ENCODE measurements at regions not wholly inside any gene's neighbourhood (a gene's known extent, or its start where the extent isn't known, plus 50 kb on each side); places are given as distances from the start of the nearest gene placed in this dataset.

GRCh38 chr18:75790111-75790510, 362.6 kb upstream of the SMIM21 start:
- TF ChIP-seq, protein P1, sequence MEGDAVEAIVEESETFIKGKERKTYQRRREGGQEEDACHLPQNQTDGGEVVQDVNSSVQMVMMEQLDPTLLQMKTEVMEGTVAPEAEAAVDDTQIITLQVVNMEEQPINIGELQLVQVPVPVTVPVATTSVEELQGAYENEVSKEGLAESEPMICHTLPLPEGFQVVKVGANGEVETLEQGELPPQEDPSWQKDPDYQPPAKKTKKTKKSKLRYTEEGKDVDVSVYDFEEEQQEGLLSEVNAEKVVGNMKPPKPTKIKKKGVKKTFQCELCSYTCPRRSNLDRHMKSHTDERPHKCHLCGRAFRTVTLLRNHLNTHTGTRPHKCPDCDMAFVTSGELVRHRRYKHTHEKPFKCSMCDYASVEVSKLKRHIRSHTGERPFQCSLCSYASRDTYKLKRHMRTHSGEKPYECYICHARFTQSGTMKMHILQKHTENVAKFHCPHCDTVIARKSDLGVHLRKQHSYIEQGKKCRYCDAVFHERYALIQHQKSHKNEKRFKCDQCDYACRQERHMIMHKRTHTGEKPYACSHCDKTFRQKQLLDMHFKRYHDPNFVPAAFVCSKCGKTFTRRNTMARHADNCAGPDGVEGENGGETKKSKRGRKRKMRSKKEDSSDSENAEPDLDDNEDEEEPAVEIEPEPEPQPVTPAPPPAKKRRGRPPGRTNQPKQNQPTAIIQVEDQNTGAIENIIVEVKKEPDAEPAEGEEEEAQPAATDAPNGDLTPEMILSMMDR (conservative IDR thresholded peaks at IDR 0.05; ENCODE audit: low read depth, low read length) = no peak
- H3K4me3 ChIP-seq (ENCODE audit: low read length) = no peak overlapping the region
- DNase-seq (ENCODE audit: low read depth) = no peak

DNA sequence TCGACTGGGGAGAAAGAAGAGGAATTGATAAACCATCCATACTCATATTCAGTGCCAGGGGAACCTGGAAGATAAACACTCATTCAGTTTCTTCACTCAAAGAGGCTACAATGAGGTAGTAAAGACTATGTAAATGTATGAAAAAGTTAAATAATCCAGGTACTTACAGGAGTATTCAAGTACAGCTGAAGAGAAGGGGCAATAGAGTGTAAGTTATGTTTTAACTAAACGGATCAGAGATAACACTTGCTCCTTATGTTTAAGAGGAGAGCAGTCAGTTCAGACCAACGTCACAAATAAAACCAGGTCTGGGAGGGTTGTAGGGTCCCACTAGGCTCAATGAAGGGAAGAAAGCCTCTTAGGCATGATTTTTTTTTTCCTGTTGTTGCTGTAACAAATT, 358.3 kb upstream of the SMIM21 start:
- H3K4me3 ChIP-seq (ENCODE audit: low read length) = no peak overlapping the region
- TF ChIP-seq, protein P1 (conservative IDR thresholded peaks at IDR 0.05; ENCODE audit: low read depth, low read length) = no peak

DNA sequence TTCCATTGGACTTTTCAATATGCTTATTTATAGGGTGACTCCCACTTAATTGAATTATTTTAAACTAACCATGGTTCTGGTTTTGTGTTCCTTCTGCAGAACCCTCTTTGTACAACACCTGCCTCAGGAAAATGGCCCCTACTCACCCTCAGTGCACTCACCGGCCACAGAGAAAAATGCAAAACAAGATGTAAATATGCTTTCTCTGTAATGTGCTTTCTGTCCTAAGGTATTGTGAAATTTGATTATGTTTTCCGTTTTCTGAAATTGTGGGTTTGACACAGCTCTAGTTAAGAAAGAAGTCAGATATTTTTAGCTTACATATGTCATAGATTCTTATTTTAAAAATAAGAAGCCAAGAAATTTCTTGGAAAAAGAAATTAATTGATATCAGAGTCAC, 357.7 kb upstream of the SMIM21 start:
- DNase-seq (ENCODE audit: low read depth) = no peak
- TF ChIP-seq, protein P1 (conservative IDR thresholded peaks at IDR 0.05; ENCODE audit: low read depth, low read length) = no peak
- no peak overlapping the region for H3K4me3 ChIP-seq (ENCODE audit: low read length)

More for the DNA sequence above, 358.3 kb upstream of the SMIM21 start:
- DNase-seq (ENCODE audit: low read depth) = no peak

DNA sequence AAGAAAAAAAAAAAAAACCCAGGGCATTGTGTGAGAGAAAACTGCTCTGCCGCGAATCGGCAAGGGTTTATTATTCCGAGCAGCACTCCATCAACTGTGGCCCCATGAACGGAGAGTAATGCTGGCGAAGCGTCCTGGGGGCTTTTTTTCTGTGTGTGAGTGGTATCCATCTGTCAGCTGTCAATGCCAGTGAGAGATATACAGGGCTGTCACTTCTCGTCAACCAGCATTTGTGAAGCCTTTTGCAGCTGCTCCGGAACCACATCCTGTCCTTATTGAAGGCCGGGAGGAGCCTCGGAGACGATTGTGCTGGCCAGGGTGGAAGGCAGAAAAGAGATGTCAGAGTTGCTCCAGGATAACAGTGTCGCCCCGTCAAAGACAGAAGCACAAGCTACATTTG, 356.9 kb upstream of the SMIM21 start:
- TF ChIP-seq, protein P1 (conservative IDR thresholded peaks at IDR 0.05; ENCODE audit: low read depth, low read length) = no peak
- no peak for DNase-seq (ENCODE audit: low read depth)
- H3K4me3 ChIP-seq (ENCODE audit: low read length) = no peak overlapping the region

- TF ChIP-seq, protein P1 (conservative IDR thresholded peaks at IDR 0.05; ENCODE audit: low read depth, low read length) = no peak
- no peak for DNase-seq (ENCODE audit: low read depth)
- no peak overlapping the region for H3K4me3 ChIP-seq (ENCODE audit: low read length)
These were observed 356.2 kb upstream of the SMIM21 start for GRCh38 chr18:75783566-75784281.

DNA sequence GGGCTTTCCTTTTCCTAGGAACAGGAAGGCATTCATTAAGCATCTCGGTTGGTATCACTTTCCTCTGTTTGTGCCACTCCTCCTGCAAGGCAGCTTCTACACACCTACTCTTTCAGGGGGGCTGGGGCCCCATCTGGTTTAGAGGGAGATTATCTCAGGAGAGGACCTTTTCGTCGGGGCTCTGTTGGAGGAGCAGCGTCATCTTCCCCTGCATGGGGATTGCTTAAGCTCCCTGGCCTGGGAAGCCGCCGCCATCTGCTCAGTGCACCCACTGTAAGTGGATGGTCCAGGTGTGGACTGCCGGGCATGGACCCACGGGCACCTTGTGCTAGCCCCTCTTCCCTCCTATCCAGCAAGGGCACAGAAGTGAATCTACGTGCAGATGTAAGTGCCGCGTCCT, 355.3 kb upstream of the SMIM21 start:
- TF ChIP-seq, protein P1 (conservative IDR thresholded peaks at IDR 0.05; ENCODE audit: low read depth, low read length) = no peak
- DNase-seq (ENCODE audit: low read depth) = no peak
- no peak overlapping the region for H3K4me3 ChIP-seq (ENCODE audit: low read length)

DNA sequence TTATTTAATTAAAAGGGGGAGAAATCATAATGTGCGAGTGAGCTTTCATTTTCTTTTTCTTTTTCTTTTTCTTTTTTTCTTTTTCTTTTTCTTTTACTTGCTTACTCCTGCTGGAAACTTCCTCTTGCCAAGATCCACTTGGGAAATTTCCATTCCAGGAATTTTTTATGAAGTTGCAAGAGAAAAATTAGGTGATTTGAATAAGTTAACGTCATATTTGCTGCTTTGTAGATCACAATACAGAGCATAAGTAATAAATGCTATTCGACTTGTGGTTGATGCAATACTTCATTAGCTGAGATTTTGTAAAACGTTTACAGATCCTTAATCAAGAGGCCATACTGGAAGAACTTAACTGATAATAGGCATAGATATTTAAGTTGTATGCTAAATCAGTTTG, 354.7 kb upstream of the SMIM21 start:
- no peak for DNase-seq (ENCODE audit: low read depth)
- TF ChIP-seq, protein P1 (conservative IDR thresholded peaks at IDR 0.05; ENCODE audit: low read depth, low read length) = no peak

More for the DNA sequence above, 354.7 kb upstream of the SMIM21 start:
- H3K4me3 ChIP-seq (ENCODE audit: low read length) = no peak overlapping the region

All from retinal pigment epithelial cell (primary cell).